ENCODE measurements at regions not wholly inside any gene's neighbourhood (a gene's known extent, or its start where the extent isn't known, plus 50 kb on each side); places are given as distances from the start of the nearest gene placed in this dataset.
A peak's percentile ranks its signal among the peaks of the same experiment; 100 is the strongest.

- Histone ChIP-seq H3K36me3 (ENCODE audit: control insufficient read depth in 4 of 4, insufficient read depth in 4 of 4, low read length in 4 of 4) (peaks cover 0 to 4% (median 0%) of the 10 kb centered on the region in 4 donors), H3K4me1 (ENCODE audit: control insufficient read depth in 5 of 5, insufficient read depth in 5 of 5, low read length in 5 of 5) (peaks cover 0 to 16% (median 2%) of the 10 kb centered on the region in 5 donors), H3K27me3 (ENCODE audit: control insufficient read depth in 3 of 3, insufficient read depth in 3 of 3, low read length in 2 of 3) (no peaks in the 10 kb centered on the region), H3K9me3 (ENCODE audit: control insufficient read depth in 4 of 4, insufficient read depth in 3 of 4, low read length in 3 of 4) (no peaks in the 10 kb centered on the region), H3K4me3 (no peak overlapping the region), H3K27ac (ENCODE audit: low read depth in 1 of 2, low read length in 1 of 2) (no peak overlapping the region), H3K9ac (ENCODE audit: insufficient read depth in 1 of 2, low read length in 2 of 2) (no peak overlapping the region)
- TF ChIP-seq CTCF (IDR thresholded peaks at IDR 0.05; ENCODE audit: control extremely low read depth, extremely low read depth), result no peak
- WGBS, 2 donors, result 62 to 64% methylated on average over 2 of the region's 2 CpGs
- no peak for ATAC-seq (ENCODE audit: insufficient read depth, low FRiP score)
- no peak for DNase-seq
These were observed 91.6 kb upstream of the DST start for GRCh38 chr6:56734335-56734734.

- Histone ChIP-seq H3K27ac (ENCODE audit: low read depth in 1 of 2, low read length in 1 of 2) (peak overlapping the region in 1 of 2 donors; percentile 33), H3K9me3 (ENCODE audit: control insufficient read depth in 4 of 4, insufficient read depth in 3 of 4, low read length in 3 of 4) (no peaks in the 10 kb centered on the region), H3K9ac (ENCODE audit: insufficient read depth in 1 of 2, low read length in 2 of 2) (no peak overlapping the region), H3K4me1 (ENCODE audit: control insufficient read depth in 5 of 5, insufficient read depth in 5 of 5, low read length in 5 of 5) (peaks cover 0 to 16% (median 2%) of the 10 kb centered on the region in 5 donors), H3K27me3 (ENCODE audit: control insufficient read depth in 3 of 3, insufficient read depth in 3 of 3, low read length in 2 of 3) (no peaks in the 10 kb centered on the region), H3K4me3 (no peak overlapping the region), H3K36me3 (ENCODE audit: control insufficient read depth in 4 of 4, insufficient read depth in 4 of 4, low read length in 4 of 4) (peaks cover 0 to 4% (median 0%) of the 10 kb centered on the region in 4 donors)
- TF ChIP-seq CTCF (IDR thresholded peaks at IDR 0.05; ENCODE audit: control extremely low read depth, extremely low read depth), result no peak
- WGBS, 2 donors, result 97 to 98% methylated on average over 1 of the region's 1 CpG
- ATAC-seq (ENCODE audit: insufficient read depth, low FRiP score) (no peak), DNase-seq (no peak)
These were observed 90.6 kb upstream of the DST start for GRCh38 chr6:56733211-56733697.

GRCh38 chr6:56732517-56732916 is 89.8 kb upstream of the DST start:
- Histone ChIP-seq H3K9me3 (ENCODE audit: control insufficient read depth in 4 of 4, insufficient read depth in 3 of 4, low read length in 3 of 4) (no peaks in the 10 kb centered on the region), H3K4me3 (no peak overlapping the region), H3K4me1 (ENCODE audit: control insufficient read depth in 5 of 5, insufficient read depth in 5 of 5, low read length in 5 of 5) (peaks cover 0 to 16% (median 2%) of the 10 kb centered on the region in 5 donors), H3K9ac (ENCODE audit: insufficient read depth in 1 of 2, low read length in 2 of 2) (no peak overlapping the region), H3K36me3 (ENCODE audit: control insufficient read depth in 4 of 4, insufficient read depth in 4 of 4, low read length in 4 of 4) (peaks cover 0 to 4% (median 0%) of the 10 kb centered on the region in 4 donors), H3K27ac (ENCODE audit: low read depth in 1 of 2, low read length in 1 of 2) (peak overlapping the region in 1 of 2 donors; percentile 33), H3K27me3 (ENCODE audit: control insufficient read depth in 3 of 3, insufficient read depth in 3 of 3, low read length in 2 of 3) (no peaks in the 10 kb centered on the region)
- 66 to 78% methylated on average over 4 of the region's 4 CpGs for WGBS, 2 donors
- ATAC-seq (ENCODE audit: insufficient read depth, low FRiP score) (no peak), DNase-seq (peak in 1 of 3 donors; percentile 30)
- no peak for TF ChIP-seq CTCF (IDR thresholded peaks at IDR 0.05; ENCODE audit: control extremely low read depth, extremely low read depth)
